GM21526 (cell line): ENCODE measurements at regions not wholly inside any gene's neighbourhood (a gene's known extent, or its start where the extent isn't known, plus 50 kb on each side); places are given as distances from the start of the nearest gene placed in this dataset.
"Not testable (repeated sequence)": the region's sequence is repeated elsewhere in the genome, so short reads cannot be mapped to it uniquely, and the experiment has no call there.

Source experiments
- ATAC-seq: cut with Tn5 transposase; IDR thresholded peaks from one replicate; pipeline ENCODE4 v1.9.1; 2021; ENCODE audit warnings: moderate library complexity; ENCODE audit not compliant: unreplicated experiment, low FRiP score

DNA sequence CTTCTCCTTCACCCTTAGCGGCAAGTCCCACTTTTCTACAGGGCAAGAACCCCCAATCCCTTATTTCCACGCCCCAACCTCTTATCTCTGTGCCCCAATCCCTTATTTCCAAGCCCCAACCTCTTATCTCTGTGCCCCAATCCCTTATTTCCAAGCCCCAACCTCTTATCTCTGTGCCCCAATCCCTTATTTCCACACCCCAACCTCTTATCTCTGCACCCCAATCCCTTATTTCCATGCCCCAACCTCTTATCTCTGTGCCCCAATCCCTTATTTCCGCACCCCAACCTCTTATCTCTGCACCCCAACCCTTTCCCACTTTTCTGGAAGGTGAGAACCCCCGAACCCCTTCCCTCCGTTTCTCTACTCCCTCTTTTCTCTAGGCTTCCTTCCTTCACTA lies 116.1 kb upstream of the GJE1 start:
- ATAC-seq: not testable (repeated sequence)

DNA sequence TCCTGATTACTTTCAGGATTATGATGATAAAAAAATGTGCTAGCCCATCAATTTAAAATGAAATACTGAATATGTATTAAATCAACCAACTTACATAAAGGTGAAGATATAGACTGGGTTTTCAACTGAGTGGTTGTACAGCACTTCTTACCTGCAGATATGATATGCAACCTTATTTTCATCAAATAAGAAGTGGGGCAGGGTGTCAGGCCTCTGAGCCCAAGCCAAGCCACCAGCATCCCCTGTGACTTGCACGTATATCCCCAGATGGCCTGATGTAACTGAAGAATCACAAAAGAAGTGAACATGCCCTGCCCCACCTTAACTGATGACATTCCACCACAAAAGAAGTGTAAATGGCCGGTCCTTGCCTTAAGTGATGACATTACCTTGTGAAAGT lies 117.3 kb upstream of the GJE1 start:
- ATAC-seq: not testable (repeated sequence)

DNA sequence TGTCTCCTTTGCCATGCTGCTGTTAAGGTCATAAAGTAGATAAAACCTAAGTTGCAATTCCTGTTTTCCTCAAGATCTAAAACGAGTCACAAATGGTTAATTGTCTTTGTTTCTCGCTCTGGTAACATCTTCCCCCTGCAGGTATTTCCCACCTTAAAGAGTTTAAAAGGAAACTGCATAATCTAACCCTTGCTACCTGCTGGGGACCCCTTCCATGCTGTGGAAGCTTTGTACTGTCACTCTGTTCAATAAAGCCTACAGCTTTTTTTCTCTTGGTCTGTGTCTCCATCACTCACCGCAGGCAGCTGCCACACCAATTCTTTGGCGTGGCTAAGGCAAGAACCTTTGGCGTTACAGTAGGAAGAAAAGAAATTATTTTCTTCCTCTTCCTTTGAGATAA lies 117.7 kb upstream of the GJE1 start:
- ATAC-seq: no peak

GRCh38 chr6:142014515-142014914 lies 118.2 kb upstream of the GJE1 start:
- ATAC-seq: no peak

- ATAC-seq: no peak
Measured at GRCh38 chr6:142013875-142014495, 118.7 kb upstream of the GJE1 start.

DNA sequence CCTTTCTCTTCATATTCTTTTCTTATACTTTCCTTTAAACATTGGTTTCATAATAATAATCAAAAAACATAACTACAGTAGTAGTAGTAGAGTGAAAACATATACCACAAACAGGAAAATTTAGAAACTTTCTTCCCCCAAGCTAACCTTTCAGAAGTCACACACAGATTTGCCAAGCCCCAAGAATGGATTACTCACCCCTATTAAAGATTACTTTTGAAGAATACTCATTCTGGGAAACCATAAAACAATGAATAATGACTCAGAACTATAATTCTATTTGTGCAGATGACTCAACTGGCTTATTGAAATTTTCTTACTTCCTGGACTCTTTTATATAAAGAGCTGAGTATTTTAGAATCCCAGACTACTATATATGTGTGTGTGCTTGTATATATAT lies 119.4 kb upstream of the GJE1 start:
- no peak for ATAC-seq

- ATAC-seq: no peak
Measured at GRCh38 chr6:142011775-142012174, 121.0 kb upstream of the GJE1 start.

- no peak for ATAC-seq
Measured at GRCh38 chr6:142011156-142011555, 121.6 kb upstream of the GJE1 start.

GRCh38 chr6:142009647-142010046 lies 123.1 kb upstream of the GJE1 start:
- ATAC-seq: no peak

DNA sequence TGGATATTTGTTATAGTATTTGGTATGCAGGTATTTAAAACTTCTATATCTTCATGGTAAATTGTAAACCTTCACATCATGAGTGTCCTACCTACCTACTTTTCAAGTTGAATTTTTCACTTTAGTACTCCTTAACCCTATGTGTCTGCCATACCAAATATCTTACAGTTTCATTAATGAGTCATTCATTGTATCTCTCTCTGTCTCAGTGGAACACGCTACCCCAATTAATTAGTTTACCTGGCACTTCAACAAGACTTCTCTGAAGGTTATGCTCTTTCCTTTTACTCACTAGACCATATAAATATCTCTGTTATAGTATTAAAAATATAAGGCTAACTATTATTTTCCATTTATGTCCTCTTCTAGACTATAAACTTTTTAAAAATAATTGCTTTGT lies 123.9 kb upstream of the GJE1 start:
- ATAC-seq: no peak

DNA sequence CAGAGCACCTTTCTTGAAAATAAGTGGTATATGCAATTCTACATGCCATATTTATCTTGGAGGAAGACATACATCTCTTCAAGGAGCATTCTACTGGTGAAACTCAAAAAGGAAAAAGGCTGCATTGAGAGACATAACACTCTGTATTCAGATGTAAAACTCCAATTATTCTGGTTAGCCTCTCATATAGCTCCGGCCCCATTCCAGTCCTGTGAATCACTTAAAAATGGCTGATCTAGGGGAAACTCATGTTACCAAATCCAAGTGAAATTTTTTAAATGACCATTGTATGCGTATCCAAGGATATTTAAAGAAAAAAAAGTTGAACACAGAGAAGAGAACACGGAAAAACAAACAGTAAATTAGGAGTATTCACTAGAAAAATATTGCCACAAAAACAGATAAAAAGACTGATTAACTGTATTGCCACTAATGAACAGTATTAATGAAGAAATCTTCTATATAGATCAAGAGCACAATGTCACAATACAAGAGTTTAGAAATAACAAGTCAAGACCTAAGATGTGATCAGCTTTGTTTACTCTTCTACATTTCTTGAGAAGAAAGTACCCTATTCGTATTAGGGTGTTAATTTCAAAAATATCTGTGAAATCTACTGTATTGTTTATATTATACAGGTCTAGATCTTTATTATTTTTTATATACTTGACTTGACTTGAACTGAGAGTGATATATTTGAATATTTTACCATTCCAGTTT lies 124.5 kb upstream of the GJE1 start:
- no peak for ATAC-seq

- no peak for ATAC-seq
Measured at GRCh38 chr6:142005021-142005420, 127.7 kb upstream of the GJE1 start.

DNA sequence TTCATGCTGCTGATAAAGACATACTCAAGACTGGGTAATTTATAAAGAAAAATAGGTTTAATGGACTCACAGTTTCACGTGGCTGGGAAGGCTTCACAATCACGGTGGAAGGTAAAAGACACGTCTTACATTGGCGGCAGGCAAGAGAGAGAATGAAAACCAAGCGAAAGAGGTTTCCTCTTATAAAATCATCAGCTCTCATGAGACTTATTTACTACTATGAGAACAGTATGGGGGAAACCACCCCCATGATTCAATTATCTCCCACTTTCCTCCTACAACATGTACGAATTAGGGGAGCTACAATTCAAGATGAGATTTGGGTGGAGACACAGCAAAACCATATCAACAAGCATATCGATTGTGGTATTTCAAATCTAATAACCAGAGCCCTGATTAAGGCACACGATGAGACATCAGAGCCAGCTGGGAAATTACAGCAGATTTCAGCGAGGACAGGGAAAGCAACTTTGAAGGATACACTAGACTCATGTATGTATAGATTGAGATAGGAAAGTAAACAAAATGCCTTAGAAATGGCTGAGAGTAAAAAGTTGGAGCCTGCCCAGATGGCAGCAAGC lies 129.8 kb upstream of the GJE1 start:
- no peak for ATAC-seq

DNA sequence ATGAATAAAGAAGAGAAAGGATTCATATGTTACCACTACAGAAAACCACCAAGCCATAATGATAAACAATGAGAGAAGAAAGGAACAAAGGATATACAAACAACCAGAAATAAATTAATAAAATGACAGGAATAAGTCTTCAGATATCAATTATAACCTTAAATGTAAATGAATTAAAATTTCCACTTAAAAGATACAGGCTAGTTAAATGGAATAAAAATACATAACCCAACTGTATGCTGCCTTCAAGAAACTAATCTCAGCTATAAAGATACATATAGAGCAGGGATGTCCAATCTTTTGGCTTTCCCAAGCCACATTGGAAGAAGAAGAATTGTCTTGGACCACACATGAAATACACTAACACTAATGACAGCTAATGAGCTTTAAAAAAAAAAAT lies 135.9 kb upstream of the GJE1 start:
- no peak for ATAC-seq

GRCh38 chr6:141992109-141992508 lies 140.6 kb upstream of the GJE1 start:
- no peak for ATAC-seq

- no peak for ATAC-seq
Measured at GRCh38 chr6:141990840-141991239, 141.9 kb upstream of the GJE1 start.

- ATAC-seq: no peak
Measured at GRCh38 chr6:141989706-141989959, 143.1 kb upstream of the GJE1 start.

DNA sequence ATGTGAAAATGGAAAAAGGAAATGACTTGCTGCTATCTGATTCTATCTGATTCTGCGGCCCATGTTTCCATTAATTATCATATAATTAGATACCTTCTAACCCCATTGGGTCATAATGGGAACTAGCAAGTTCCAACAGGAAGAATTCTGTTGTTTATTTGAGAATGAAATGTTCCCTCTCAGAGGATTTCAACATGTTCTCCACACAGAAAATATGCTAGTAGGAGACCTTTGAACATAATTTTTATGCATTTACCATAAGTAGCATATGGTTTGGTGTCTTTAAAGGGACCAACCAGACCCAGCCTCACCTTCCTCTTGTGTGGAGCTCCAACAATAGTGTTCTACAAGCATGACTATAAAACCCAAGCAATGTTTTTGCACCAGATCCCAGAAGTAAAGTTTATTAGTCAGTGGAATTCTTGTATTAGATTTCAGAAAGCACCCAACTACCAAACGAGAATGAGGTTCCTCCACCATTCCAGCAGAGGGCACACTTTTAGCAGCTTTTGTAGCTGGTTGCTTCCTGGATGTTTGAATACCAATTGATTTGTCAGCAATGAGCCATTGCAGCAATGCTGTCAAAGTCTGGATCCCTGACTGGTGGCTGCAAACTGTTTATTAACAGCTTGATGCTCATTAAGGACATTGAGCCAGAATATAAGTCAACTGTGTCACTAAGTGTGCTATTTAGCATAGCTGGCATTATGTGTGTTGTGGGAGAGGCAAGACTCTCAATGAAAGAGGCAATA lies 143.6 kb upstream of the GJE1 start:
- ATAC-seq: peak; percentile 91

- ATAC-seq: no peak
Measured at GRCh38 chr6:141988327-141988726, 144.4 kb upstream of the GJE1 start.

GRCh38 chr6:141986457-141986856 lies 146.3 kb upstream of the GJE1 start:
- ATAC-seq: no peak

DNA sequence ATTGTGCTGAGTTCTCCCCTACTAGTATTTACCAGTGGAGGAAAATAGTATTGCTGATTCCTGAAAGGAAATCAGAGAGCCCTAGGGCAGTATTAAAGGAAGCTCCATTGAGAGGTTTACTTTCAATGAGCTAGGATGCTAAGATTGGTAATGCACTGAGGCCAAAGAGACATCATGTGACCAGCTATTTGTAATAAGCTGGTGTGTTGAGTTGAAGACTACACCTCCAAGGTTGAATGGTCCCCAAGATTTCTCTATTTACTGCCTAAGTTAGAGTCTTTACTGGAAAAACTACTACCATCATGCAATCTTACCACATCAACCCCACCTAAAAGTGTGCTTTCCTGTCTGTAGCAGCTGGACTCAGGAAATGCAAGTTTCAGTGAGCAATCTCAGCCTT lies 151.5 kb upstream of the GJE1 start:
- ATAC-seq: no peak

DNA sequence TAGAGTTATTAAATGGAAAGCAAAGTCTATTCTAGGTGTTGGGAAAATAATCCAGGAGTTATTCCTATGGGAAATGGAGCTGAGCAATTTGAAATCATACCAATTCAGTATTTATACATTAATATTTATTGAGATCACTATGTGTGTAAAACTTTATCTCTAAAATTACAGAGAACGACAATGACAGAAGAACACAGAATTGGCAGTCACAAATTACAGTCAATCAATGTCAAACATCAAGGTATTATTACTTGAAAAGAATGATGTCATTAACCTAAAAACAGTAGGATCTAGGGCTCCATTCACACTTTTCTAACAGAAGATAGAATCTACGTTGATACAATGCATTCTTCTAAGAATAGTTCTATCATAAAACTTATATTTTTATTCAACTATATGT lies 154.9 kb upstream of the GJE1 start:
- no peak for ATAC-seq
